ENCODE measurements at regions not wholly inside any gene's neighbourhood (a gene's known extent, or its start where the extent isn't known, plus 50 kb on each side); places are given as distances from the start of the nearest gene placed in this dataset.
"Not testable (repeated sequence)": the region's sequence is repeated elsewhere in the genome, so short reads cannot be mapped to it uniquely, and the experiment has no call there.

DNA sequence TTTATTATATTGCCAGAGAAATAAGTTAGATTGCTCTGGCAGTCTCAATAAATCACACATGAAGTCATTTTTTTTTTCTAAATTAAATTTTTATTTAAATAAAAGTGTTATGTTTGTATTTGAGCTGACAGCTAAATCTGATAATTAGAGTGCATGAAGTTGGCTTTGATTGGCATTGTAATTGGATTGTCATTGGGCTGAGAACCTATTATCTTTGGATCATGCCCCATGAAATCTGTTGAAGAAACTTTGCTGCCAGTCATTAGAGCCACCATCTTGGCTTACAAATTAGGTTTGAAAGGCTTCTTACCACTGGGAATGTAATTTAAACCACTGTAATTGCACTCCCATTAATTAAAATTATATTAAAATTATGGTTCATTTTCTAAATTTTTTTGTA, 507.9 kb upstream of the FANCL start:
- Histone ChIP-seq H3K4me1 (no peaks in the 10 kb centered on the region), H3K9me3 (no peaks in the 10 kb centered on the region), H3K27me3 (no peaks in the 10 kb centered on the region), H3K4me3 (no peak overlapping the region), H3K36me3 (no peaks in the 10 kb centered on the region), H3K9ac (ENCODE audit: low read depth in 2 of 2, low read length in 2 of 2) (no peak overlapping the region), H3K27ac (no peak overlapping the region)
- DNase-seq = no peak
- TF ChIP-seq, protein P1, sequence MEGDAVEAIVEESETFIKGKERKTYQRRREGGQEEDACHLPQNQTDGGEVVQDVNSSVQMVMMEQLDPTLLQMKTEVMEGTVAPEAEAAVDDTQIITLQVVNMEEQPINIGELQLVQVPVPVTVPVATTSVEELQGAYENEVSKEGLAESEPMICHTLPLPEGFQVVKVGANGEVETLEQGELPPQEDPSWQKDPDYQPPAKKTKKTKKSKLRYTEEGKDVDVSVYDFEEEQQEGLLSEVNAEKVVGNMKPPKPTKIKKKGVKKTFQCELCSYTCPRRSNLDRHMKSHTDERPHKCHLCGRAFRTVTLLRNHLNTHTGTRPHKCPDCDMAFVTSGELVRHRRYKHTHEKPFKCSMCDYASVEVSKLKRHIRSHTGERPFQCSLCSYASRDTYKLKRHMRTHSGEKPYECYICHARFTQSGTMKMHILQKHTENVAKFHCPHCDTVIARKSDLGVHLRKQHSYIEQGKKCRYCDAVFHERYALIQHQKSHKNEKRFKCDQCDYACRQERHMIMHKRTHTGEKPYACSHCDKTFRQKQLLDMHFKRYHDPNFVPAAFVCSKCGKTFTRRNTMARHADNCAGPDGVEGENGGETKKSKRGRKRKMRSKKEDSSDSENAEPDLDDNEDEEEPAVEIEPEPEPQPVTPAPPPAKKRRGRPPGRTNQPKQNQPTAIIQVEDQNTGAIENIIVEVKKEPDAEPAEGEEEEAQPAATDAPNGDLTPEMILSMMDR (IDR thresholded peaks at IDR 0.05) = no peak
- intact Hi-C loops (cut with DNase I) = no loop called here

DNA sequence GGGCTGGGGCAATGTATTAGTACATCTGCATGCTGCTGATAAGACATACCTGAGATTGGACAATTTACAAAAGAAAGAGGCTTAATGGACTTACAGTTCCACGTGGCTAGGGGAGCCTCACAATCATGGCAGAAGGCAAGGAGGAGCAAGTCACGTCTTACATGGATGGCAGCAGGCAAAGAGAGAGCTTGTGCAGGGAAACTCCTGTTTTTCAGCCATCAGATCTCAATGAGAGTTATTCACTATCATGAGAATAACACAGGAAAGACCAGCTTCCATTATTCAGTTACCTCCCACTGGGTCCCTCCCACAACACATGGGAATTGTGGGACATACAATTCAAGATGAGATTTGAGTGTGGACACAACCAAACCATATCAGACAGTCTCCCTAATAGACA, 504.2 kb upstream of the FANCL start:
- H3K36me3 ChIP-seq; intact Hi-C loops (cut with DNase I); H3K27me3 ChIP-seq; DNase-seq; H3K4me1 ChIP-seq; H3K27ac ChIP-seq; H3K9me3 ChIP-seq; H3K9ac ChIP-seq (ENCODE audit: low read depth in 2 of 2, low read length in 2 of 2); H3K4me3 ChIP-seq: not testable (repeated sequence)

DNA sequence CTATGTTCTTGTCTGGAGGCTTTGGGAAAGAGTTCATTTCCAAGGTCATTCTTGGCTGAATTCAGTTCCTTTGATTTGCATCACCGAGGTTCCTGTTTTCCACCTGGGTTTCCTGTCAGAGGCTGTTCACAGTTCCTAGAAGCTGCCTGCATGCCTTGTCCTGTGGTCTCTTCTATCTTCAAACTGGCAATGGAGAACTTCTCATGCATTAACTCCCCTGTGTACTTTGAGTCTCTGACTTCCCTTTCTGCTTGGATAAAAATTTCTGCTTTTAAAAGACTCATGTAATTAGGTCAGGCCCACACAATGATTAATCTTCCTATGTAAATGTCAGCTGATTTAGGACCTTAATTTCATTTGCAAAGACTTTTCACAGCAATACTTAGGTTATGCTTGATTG, 499.3 kb upstream of the FANCL start:
- Histone ChIP-seq H3K4me1 (no peaks in the 10 kb centered on the region), H3K9me3 (no peaks in the 10 kb centered on the region), H3K9ac (ENCODE audit: low read depth in 2 of 2, low read length in 2 of 2) (no peak overlapping the region), H3K36me3 (no peaks in the 10 kb centered on the region), H3K27ac (no peak overlapping the region), H3K4me3 (no peak overlapping the region), H3K27me3 (no peaks in the 10 kb centered on the region)
- intact Hi-C loops (cut with DNase I) = no loop called here
- TF ChIP-seq, protein P1 (IDR thresholded peaks at IDR 0.05) = no peak
- DNase-seq = no peak

DNA sequence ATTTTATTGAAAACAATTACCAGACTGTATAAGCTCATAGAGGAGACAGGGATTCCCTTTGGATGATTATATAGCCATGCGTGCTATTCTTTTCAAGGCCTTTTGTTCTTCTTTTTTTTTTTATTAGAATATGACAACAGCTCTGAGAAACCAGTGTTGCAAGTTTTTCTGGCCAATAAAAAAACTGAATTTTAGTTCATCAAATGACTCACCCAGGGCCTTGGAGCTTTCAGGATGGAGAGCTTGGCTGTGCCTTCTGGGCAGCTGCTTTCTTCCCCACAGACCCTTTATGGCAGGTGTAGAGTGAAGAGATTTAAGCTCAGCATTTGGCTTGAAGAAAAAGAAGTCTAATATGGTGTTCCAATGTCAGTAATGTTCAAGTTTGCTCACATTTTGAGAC, 497.9 kb upstream of the FANCL start:
- no peak overlapping the region for H3K27ac ChIP-seq
- no peaks in the 10 kb centered on the region for H3K9me3 ChIP-seq
- no peaks in the 10 kb centered on the region for H3K27me3 ChIP-seq
- no peaks in the 10 kb centered on the region for H3K36me3 ChIP-seq
- no peak overlapping the region for H3K9ac ChIP-seq (ENCODE audit: low read depth in 2 of 2, low read length in 2 of 2)
- H3K4me3 ChIP-seq = no peak overlapping the region
- no peaks in the 10 kb centered on the region for H3K4me1 ChIP-seq
- DNase-seq = no peak
- intact Hi-C loops (cut with DNase I) = no loop called here
- TF ChIP-seq, protein P1 (IDR thresholded peaks at IDR 0.05) = no peak

DNA sequence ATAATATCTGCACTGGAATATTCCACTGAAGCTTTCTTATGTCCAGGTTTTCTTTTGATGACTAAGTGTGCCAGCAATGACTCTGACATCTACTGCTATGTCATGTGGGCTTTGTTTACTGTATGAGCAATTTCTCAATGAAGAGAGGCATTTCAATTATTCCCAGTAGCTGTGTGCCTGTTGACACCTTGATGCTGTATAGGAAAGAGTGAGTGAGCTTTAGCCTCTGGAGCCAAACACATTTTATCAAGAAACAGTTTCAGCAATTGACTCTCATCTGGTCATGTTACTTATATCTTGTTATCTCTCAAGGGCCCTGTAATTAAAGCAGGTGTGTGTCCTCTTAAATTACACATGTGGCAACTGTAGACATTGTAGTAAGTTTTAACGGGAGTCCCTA, 493.2 kb upstream of the FANCL start:
- Histone ChIP-seq H3K9ac (ENCODE audit: low read depth in 2 of 2, low read length in 2 of 2) (no peak overlapping the region), H3K9me3 (no peaks in the 10 kb centered on the region), H3K4me1 (no peaks in the 10 kb centered on the region), H3K36me3 (no peaks in the 10 kb centered on the region), H3K27me3 (no peaks in the 10 kb centered on the region), H3K27ac (no peak overlapping the region), H3K4me3 (no peak overlapping the region)
- no peak for DNase-seq
- intact Hi-C loops (cut with DNase I) = no loop called here
- TF ChIP-seq, protein P1 (IDR thresholded peaks at IDR 0.05) = no peak

DNA sequence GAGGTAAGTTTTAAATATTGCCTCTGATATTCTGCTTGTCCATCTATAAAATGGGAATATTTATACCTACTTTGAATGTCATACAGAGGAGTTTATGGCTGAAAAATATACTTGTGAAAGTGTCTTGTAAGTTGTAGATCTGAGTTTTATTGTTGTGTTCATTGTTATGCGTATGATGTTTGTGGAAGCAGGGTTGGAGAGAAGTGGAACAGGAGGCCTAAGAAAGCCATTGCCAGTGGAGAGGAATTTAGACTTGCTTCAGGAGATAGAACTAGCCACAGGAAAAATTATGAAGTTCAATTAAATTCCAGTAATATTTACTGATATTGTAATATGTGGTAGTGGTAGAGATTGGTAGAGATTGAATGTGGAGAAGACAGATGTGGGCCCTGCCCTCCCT, 491.9 kb upstream of the FANCL start:
- Histone ChIP-seq H3K9ac (ENCODE audit: low read depth in 2 of 2, low read length in 2 of 2) (no peak overlapping the region), H3K27ac (no peak overlapping the region), H3K27me3 (no peaks in the 10 kb centered on the region), H3K36me3 (no peaks in the 10 kb centered on the region), H3K4me3 (no peak overlapping the region), H3K4me1 (no peaks in the 10 kb centered on the region), H3K9me3 (no peaks in the 10 kb centered on the region)
- DNase-seq = no peak
- TF ChIP-seq, protein P1 (IDR thresholded peaks at IDR 0.05) = no peak
- intact Hi-C loops (cut with DNase I) = no loop called here
